HG03159 (cell line): ENCODE measurements at regions not wholly inside any gene's neighbourhood (a gene's known extent, or its start where the extent isn't known, plus 50 kb on each side); places are given as distances from the start of the nearest gene placed in this dataset.
A peak's percentile ranks its signal among the peaks of the same experiment; 100 is the strongest.

Source experiments
- ATAC-seq: cut with Tn5 transposase; IDR thresholded peaks from one replicate; pipeline ENCODE4 v1.9.1; 2021; ENCODE audit warnings: mild to moderate bottlenecking, moderate library complexity; ENCODE audit not compliant: unreplicated experiment

GRCh38 chr6:87860902-87861301 lies 158.9 kb upstream of the AKIRIN2 start:
- ATAC-seq = no peak

GRCh38 chr6:87858440-87858839 lies 156.4 kb upstream of the AKIRIN2 start:
- ATAC-seq = no peak

DNA sequence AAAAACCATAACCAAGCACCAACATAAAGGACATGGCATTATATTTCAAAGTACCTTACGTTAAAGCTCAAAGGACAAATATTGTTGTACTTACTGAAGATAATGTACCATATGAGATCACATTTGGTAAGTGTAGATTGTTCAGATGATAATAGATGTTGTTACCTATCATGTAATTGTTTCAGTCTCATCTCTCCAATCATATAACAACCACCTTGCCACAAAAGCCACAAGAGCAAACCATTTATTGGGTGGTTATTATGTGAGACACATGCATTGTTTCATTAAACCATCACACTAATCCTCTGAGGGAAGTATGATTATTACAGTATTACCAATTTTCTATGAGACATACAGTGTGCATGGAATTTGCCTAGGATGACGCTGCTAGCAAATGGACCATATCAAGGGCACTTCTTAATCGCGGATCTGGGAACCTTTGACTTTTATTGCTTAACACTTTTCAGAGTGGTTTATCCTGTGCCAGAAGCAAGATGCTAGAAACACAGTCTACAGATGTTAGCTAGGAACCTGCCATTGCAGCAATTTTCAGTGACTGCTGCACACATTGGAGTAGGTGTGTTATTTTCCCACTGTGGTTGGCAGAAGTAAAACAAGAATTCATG lies 149.8 kb upstream of the AKIRIN2 start:
- ATAC-seq = no peak

- no peak for ATAC-seq
Measured at GRCh38 chr6:87848616-87849015, 146.6 kb upstream of the AKIRIN2 start.

GRCh38 chr6:87847830-87848210 lies 145.8 kb upstream of the AKIRIN2 start:
- ATAC-seq = no peak

DNA sequence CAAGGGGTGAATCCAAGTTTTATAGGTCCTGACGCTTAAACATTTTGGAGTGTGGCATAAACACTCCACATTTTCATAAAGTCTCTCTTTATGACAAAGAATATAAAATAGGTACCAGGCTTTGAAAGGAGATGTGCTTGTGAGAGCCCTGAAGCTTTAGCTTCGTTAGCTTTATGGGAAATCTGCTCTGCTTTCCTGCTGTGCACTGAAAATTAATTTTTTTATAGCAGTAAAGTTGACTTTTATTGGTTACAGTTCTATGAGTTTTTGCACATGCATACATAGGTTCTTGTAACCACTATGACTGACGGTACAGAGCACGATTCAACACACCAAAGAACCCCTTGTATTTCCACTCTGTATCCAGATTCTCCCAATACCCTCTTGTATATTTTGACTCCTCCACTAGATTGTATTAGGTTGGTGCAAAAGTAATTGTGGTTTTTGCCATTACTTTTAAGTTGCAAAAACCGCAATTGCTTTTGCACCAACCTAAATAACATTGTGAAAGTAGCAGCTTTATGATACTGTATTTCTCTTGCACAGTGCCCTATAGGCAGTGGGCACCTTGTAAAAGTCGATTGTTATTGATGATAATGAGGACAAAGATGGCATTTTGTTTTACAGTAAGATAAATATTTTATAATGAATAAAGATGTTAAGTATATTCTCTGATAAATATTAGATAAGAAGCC lies 145.2 kb upstream of the AKIRIN2 start:
- ATAC-seq = no peak

GRCh38 chr6:87846434-87846833 lies 144.4 kb upstream of the AKIRIN2 start:
- ATAC-seq = no peak

- ATAC-seq = no peak
Measured at GRCh38 chr6:87840324-87840723, 138.3 kb upstream of the AKIRIN2 start.

DNA sequence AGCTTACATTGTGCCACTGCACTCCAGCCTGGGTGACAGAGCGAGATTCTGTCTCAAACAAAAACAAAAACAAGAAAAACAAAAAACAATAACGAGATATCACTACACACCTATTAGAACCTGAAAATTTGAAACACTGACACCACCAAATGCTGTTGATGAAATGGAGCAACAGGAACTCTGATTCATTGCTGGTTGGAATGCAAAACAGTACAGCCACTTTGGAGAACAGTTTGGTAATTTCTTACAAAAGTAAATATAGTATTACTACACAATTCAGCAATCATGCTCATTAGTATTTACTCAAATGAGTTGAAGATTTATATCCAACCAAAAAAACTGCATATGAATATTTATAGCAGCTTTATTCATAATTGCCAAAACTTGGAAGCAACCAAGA lies 135.8 kb upstream of the AKIRIN2 start:
- ATAC-seq = no peak

GRCh38 chr6:87837444-87837843 lies 135.4 kb upstream of the AKIRIN2 start:
- ATAC-seq = no peak

GRCh38 chr6:87832025-87832825 lies 130.2 kb upstream of the AKIRIN2 start:
- ATAC-seq = peak; percentile 60

DNA sequence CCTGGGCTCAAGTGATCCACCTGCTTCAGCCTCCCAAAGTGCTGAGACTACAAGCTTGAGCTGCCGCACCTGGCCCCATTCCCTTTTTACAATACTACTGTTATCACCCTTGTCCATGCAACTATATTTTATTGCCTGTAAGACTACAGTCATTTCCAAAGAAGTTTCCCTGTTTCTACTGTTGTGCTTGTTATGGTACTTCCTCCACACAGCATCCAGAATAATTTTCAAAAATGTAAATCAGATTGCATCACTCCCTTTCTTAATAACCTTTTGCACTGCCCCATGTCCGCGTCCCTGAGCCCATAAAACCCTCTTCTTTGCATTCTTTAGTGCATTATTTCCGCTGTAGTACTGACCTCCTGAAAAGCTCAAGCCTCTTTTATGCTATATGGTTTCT lies 128.9 kb upstream of the AKIRIN2 start:
- no peak for ATAC-seq

GRCh38 chr6:87829622-87830121 lies 127.6 kb upstream of the AKIRIN2 start:
- ATAC-seq = no peak

DNA sequence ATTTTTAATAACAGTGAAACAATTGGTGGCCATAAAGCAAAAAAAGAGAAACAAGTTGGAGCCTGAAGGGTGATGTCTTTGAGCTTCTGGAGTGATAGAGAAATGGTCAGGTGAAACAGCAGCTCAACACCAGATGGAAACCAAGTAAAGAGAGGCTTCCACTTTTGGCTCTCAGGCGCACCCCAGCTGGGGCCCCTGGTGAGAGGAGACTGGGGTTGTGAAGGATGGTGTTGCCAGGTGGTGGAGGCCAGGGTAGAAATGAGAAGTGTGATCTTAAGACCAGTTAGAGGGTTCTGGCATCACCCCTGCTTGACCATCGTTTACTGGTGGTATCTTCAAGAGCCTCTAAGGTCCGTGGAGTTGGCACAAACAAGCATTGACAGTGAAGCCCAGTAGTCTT lies 126.0 kb upstream of the AKIRIN2 start:
- no peak for ATAC-seq

GRCh38 chr6:87827346-87827745 lies 125.3 kb upstream of the AKIRIN2 start:
- ATAC-seq = no peak

DNA sequence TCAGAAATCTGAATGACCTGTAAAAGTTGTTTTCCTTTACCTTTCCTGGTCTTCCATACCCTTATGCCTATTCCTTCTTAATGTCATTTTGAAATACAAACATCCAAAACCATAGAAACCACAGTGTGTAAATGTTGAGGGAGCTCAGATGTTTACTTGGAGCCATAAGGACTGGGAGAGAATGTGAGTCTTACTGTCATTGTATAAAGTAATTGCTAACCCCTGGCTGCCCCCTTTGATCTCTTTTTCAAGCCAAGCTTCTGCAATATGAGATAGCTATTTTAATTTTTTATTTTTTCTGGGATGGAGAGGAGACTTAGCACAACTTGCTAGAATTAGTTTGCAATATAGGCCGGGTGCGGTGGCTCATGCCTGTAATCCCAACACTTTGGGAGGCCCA lies 124.4 kb upstream of the AKIRIN2 start:
- no peak for ATAC-seq

- ATAC-seq = peak; percentile 72
Measured at GRCh38 chr6:87825821-87826221, 123.8 kb upstream of the AKIRIN2 start.

DNA sequence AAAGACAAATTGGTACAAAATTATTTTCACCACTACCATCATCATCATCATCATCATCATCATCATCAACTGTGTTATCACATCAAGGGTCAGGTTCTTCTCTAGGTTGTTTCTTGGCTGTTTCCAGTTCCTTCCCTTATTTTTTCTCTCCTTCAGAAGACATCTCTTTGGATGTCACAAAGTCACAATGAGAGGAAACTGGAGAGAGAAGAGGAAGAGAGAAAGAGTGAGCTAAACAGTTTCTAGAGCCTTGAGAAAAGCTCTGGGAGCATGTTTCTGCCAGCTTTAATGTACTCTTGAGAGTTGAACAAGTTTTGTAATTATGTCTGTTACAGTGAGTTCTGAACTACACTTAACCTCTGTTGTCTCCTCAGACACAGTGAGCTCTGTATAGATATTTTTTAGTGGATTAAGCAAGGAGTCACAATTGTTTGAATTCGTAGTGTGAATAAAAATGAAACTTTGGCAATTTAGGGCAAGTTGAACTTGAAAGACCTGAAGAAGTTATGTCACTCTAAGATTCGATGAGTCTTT lies 123.0 kb upstream of the AKIRIN2 start:
- no peak for ATAC-seq

DNA sequence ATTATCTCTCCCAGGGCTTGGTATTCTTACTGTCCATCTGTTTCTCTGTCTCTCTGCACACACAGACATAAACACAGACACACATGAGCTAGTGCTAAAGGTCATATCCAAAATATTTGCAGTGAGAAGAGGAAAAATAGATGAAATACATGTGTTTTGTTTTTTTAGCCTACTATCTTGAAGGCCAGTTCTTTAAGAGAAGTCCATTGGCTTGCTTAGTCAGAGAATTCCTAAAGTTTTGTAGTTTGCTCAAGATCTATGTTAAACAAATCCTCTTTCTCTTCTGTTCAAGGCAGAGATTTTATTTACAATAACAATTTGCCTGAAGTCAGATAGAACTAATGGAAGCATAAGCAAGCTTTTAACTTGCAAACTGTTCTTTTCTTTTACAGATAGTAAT lies 120.0 kb upstream of the AKIRIN2 start:
- ATAC-seq = no peak

- ATAC-seq = no peak
Measured at GRCh38 chr6:87820343-87820984, 118.4 kb upstream of the AKIRIN2 start.

GRCh38 chr6:87817183-87817582 lies 115.2 kb upstream of the AKIRIN2 start:
- no peak for ATAC-seq
